KOPT-K1 (cell line): ENCODE measurements at regions not wholly inside any gene's neighbourhood (a gene's known extent, or its start where the extent isn't known, plus 50 kb on each side); places are given as distances from the start of the nearest gene placed in this dataset.
"Not testable (repeated sequence)": the region's sequence is repeated elsewhere in the genome, so short reads cannot be mapped to it uniquely, and the experiment has no call there.

ENCODE experiments used
- H3K27ac ChIP-seq: fragments of 200-600 bp; sonication (generic); 2 replicates; pipeline ENCODE4 v1.5.1; 2016; ENCODE audit warnings: antibody characterized with exemption, mild to moderate bottlenecking, low read depth, low read length; ENCODE audit not compliant: poor library complexity, severe bottlenecking
- H3K36me3 ChIP-seq: fragments of 200-600 bp; sonication (generic); 2 replicates; pipeline ENCODE4 v1.5.1; 2017; ENCODE audit warnings: antibody characterized with exemption, mild to moderate bottlenecking, low read length, moderate library complexity; ENCODE audit not compliant: insufficient read depth
- H3K9me3 ChIP-seq: fragments of 200-600 bp; sonication (generic); 2 replicates; pipeline ENCODE4 v1.5.1; 2017; ENCODE audit warnings: antibody characterized with exemption, low read length, mild to moderate bottlenecking; ENCODE audit not compliant: insufficient read depth, poor library complexity, severe bottlenecking

DNA sequence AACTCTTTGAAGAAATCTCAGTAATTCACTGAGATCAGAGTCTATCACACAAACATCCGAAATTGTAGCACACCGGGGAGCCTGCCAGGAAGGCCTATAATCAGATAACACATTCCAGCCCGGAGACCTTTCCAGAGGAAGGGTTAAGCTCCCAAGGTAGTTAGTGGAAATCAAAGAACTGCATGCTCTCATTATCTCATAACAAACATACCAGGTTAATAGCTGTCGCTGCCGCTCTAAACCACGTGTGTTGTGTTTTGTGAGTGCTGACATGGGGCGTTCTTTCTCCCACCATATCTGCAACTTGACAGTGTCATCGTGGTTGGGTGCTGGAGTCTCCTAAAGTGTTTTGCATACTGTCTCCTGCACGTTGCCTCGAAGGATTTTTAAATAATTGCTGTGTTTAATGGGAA is 120.7 kb upstream of the CARD11 start:
- Histone ChIP-seq H3K27ac (no peak overlapping the region), H3K36me3 (no peaks in the 10 kb centered on the region), H3K9me3 (peaks cover 14% of the 10 kb centered on the region)

DNA sequence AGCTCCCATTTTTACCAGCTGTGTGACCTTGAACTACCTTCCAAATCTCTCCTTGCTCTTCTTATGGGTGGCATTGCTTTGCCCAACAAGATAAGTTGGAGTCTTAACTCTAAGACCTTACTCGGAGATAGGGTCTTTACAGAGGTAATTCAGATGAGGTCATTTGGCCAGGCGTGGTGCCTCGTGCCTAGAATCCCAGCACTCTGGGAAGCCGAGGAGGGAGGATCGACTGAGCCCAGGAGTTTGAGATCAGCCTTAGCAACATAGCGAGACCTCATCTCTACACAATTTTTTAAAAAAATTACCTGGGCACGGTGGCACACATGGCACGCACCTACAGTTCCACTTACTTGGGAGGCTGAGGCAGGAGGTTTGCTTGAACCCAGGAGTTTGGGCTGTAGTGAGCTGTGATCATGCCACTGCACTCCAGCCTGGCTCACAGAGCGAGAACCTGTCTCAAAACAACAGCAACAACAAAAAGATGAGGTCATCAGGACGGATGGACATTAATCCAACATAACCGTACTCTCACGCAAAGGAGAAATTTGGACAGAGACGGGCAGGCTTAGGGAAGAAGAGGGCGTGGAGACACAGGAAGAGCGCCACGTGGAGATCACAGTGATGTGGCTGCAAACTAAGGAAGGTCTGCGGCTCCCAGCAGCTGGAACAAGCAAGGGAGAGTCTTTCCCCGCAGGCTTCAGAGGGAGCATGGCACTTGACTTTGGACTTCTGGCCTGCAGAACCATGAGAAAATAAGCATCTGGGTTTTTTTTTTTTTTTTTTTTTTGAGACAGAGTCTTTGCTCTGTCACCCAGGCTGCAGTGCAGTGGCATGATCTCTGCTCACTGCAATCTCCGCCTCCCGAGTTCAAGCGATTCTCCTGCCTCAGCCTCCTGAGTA is 122.3 kb upstream of the CARD11 start:
- H3K27ac ChIP-seq, result no peak overlapping the region
- H3K36me3 ChIP-seq, result no peaks in the 10 kb centered on the region
- peaks cover 21% of the 10 kb centered on the region for H3K9me3 ChIP-seq

DNA sequence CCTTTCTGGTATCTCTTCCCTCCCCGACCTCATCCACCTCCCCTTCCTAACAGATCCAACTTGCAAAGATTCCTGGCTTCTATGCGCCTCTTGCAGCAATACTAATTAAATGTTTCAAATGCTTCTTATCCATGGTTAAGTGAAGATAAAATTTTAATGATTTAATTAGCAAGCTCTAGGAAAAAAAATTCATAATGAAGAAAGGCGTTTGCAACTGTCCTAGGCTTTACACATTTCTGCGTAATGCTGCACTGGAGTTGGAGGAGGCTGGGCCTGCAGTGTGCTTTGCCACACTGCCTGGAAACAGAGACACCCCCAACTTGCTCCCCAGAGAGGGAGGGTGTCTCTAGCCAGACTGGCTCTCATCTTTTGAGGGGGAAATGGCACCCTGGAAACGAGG is 123.9 kb upstream of the CARD11 start:
- no peak overlapping the region for H3K27ac ChIP-seq
- no peaks in the 10 kb centered on the region for H3K36me3 ChIP-seq

DNA sequence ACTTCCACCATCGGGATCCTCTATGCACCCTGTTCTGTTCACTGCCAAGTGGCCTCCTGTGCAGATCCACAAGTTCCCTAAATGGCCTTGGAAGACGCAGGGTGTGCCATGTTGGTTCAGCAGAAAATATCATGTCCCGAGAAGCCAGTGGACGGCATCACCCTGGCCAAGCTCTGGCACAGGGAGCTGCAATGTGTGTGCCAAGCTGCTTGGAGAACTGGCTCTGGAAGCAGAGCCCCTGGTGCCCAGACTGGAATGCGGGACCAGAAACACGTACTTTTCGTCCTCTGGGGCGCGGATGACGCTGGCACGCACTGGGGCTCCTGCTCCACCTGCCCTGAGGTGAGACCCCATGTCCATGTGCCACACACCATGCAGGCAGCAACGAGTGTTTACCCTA is 124.7 kb upstream of the CARD11 start:
- Histone ChIP-seq H3K9me3 (peaks cover 14% of the 10 kb centered on the region), H3K27ac (no peak overlapping the region), H3K36me3 (no peaks in the 10 kb centered on the region)

More for the DNA sequence above, 123.9 kb upstream of the CARD11 start:
- peaks cover 22% of the 10 kb centered on the region for H3K9me3 ChIP-seq

DNA sequence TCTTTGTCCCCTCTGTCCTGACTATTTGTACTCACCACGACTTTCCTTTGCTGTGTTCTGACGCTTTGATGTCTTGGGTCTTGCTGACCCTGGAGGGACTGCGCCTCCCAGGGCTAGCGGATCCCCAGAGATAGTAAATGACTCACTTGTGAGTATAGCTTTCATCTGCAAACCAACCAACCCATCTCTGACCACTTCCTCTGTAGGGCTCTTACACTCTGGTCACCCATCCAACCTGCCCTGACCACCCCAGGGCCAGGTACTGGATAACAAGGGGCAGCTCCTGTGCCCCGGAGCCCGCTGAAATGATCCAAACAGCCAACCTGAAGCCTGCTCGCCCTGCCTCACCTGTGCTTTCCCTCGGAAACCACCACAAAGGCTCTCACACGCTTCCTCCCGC is 125.2 kb upstream of the CARD11 start:
- Histone ChIP-seq H3K27ac (no peak overlapping the region), H3K36me3 (no peaks in the 10 kb centered on the region)

DNA sequence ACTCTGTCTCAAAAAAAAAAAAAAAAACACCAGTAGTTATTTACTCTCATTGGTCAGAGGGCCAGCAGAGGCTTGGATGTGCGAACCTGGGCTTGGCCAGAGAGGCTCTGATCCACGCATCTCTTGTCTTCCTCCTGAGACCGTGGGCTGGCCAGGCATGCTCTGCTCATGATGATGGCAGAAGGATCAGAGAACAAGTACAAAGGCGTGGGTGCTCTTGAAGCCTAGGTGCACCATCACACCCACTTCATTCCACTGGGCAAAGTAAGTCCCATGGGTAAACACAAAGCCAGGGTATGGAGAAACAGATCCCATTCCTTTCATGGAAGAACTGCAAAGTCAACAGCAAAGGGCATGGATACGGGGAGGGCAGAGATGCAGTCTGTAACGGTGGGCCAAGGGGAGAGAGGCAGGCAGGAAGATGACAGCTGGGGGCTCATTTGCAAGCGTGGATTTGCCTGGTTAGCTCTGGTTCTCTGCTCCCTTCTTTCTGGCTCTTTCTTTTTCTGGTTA is 128.2 kb upstream of the SDK1 start:
- H3K27ac ChIP-seq, result no peak overlapping the region
- H3K9me3 ChIP-seq, result peaks cover 16% of the 10 kb centered on the region
- H3K36me3 ChIP-seq, result no peaks in the 10 kb centered on the region

More for the DNA sequence above, 125.2 kb upstream of the CARD11 start:
- peaks cover 12% of the 10 kb centered on the region for H3K9me3 ChIP-seq

DNA sequence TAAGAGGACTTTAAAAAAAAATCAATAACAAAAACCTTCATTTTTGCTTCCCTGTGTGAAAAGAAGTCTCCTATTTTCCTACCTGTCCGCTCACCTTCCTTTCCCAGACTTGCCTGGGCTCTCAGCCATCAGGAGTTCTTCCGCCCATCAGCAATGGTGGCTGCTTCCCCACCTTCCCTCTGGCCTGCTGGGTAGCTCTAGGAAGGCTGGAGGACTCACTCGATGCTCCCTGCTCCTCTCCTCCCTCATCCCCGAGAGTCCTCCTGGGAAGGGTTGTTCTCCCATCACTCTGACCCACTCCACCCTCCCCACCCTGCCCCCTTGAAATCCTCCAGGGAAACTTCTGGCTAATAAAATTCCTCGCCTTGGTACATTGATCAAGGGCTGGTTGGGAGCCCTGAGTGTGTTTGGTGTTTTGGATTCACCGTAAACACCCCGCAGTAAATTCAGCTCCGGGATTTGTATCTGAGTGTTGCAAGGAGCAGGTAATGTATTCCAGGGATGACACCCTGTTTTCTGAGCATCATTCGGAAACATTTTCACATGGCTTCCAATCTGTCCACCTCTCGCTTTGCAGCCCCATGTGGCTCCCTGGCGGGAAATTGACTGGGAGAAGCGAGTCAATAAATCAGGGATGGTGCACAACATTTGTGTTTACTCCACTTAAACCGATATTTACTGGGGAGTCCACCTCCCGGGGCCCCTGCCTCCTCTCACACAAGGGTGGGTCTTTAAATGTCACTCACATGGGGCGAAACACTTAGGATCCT is 126.4 kb upstream of the SDK1 start:
- Histone ChIP-seq H3K36me3 (no peaks in the 10 kb centered on the region), H3K27ac (no peak overlapping the region), H3K9me3 (peaks cover 16% of the 10 kb centered on the region)

DNA sequence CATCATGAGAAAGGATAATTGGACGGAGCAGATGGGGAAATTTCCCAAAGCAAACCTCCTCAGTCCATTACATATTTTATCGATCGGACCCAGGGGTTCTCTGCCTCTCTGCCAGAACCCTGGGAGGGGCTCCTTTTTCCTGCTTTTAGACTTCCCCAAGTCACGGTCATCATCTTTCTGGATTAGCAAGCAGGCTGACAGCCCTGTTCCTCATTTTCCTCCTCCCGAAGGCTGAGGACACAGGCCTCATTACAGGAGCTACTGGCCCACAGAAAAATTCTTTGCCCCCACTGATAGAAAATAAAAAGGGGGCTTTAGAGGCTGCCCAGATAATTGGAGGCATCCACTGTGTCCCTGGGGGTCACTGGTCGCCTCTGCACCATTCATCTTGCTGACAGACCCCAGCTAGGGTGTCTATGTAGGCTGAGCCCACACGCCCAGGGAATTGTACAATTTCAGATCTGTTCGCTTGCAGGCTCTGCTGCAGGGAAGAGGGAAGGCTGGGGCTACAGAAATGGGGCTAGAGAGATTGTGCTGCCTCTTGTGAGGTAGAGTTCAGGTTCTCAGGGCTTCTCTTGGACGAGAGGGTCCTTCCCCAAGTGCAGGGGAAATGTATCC is 125.7 kb upstream of the SDK1 start:
- Histone ChIP-seq H3K27ac (no peak overlapping the region), H3K9me3 (peaks cover 13% of the 10 kb centered on the region), H3K36me3 (no peaks in the 10 kb centered on the region)

DNA sequence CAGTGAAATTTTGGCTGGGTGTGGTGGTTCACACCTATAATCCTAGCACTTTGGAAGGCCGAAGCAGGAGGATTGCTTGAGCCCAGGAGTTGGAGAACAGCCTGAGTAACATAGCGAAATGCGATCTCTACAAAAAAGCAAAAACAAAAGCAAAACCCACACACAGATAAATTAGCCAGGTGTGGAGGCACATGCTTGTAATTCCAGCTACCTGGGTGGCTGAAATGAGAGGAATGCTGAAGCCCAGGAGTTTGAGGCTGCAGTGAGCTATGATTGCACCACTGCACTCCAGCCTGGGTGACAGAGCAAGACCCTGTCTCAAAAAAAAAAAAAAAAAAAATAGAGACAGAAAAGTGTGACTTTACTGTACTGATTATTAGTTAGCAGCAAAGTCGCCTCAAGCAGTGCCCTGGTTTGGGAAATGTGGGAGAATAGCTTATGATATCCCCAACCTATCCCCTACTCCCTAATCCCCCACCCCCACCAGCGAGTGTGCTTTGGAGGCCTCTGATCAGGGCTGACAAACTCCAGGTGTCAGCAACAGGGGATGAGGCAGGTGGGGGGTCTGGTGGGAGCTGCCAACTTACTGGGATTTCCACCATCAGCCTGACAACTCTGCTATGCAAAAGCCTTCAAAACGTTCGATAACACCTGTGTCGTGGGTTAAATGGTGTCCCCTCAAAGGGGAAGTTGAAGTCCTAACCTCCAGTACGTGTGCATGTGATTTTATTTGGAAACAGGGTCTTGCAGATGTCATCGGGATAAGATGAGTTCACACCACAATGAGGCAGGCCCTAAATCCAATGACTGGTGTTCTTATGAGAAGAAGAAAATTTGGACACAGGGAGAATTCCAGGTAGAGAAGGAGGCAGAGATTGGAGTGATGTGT is 124.7 kb upstream of the SDK1 start:
- H3K27ac ChIP-seq, result no peak overlapping the region
- peaks cover 8% of the 10 kb centered on the region for H3K9me3 ChIP-seq
- no peaks in the 10 kb centered on the region for H3K36me3 ChIP-seq

DNA sequence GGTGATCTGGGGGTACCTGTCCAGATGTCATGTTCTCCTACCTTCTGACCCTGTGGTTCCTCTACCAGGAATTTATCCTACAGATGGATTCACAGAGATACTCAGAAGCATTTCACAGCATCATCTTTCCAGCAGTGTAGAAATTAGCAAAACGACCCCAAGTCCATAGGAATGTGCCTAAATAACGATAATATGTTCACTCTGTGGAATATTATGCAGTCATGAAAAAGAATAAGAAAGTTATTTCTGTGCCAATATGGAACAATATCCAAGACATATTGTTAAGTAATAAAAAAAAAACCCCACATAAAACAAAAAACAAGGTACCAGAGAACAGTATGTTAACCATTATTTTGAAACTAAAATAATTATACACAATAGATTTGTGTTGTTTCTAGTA is 123.8 kb upstream of the SDK1 start:
- no peaks in the 10 kb centered on the region for H3K36me3 ChIP-seq
- peaks cover 4% of the 10 kb centered on the region for H3K9me3 ChIP-seq
- no peak overlapping the region for H3K27ac ChIP-seq

DNA sequence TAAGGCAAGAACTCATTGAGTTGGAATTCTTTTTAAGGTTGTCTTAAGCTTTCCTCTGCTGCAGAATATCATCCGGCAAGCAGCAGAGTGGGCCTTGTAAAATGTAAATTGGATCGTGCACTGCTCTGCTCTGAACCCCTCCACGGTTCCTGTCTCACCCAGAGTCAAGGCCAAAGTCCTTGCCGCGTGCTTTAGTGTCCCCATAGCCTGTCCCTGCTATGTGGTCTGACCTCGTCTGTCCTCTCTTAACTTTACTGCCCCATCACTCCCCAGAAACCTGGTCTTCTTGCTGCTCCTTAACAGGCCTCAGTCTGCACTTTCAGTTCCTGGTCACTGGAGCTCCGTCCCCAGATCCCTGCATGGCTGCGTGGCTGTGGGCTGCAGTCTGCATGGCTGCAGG is 121.6 kb upstream of the SDK1 start:
- Histone ChIP-seq H3K36me3 (no peaks in the 10 kb centered on the region), H3K9me3 (peaks cover 4% of the 10 kb centered on the region), H3K27ac (no peak overlapping the region)

DNA sequence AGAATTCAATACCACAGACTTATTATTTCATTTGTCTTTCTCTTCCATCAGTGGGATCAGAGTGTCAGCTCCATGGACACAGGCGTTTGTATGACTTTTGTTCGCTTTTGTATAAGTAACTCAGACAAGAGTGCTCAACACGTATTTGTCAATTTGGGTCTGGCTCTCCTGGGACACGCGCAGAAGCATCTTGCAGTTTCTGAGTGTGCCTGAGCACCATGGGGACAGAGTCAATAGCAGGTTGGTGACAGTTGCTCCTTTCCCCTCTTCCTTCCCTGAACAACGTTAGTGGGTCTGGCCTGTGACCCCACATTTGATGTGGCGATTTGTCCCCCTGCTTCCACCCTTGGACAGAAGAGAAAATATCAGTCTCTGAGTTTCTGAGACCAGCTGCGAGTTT is 120.4 kb upstream of the SDK1 start:
- no peaks in the 10 kb centered on the region for H3K36me3 ChIP-seq
- H3K9me3 ChIP-seq, result peaks cover 4% of the 10 kb centered on the region
- H3K27ac ChIP-seq, result no peak overlapping the region

DNA sequence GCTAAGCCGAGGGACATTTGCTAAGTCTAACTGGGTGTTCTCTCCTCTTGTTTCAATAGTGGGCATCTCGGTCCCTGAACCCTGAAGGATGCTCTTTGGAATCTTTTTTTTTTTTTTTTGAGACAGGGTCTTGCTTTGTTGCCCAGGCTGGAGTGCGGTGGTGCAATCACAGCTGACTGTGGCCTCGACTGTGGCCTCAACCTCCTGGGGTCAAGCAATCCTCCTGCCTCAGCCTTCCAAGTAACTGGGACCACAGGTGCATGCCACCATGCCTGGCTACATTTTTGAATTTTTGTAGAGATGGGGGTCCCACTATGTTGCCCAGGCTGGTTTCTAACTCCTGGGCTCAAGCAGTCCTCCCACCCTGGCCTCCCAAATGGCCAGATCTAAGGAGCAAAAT is 119.0 kb upstream of the SDK1 start:
- not testable (repeated sequence) for H3K27ac ChIP-seq

DNA sequence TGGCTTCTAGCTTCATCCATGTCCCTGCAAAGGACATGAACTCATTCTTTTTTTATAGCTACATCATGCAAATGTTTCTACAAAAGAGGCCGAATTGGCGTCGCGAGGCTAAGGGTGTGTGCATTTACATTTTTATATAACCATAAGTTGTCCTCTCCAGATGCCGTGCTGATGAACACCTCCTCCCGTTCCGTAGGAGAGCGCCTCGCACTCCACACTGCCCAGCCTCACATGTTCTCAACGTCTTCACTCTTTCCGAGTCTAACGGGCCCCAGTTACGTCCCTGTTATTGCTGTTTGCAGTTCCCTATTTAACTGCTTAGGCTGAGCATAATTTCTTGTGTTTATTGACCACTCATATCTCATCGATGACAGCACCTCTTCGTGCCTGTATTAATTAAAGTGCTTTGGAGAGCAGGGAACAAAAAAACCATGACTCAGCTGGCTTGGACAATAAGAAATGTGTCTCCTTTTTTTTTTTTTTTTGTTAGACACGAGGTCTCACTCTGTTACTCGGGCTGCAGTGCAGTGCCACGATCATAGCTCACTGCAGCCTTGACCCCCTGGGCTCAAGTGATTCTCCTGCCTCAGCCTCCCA is 113.5 kb upstream of the SDK1 start:
- Histone ChIP-seq H3K36me3 (no peaks in the 10 kb centered on the region), H3K27ac (no peak overlapping the region), H3K9me3 (no peaks in the 10 kb centered on the region)

More for the DNA sequence above, 119.0 kb upstream of the SDK1 start:
- H3K9me3 ChIP-seq, H3K36me3 ChIP-seq: not testable (repeated sequence)
